ENCODE measurements at regions not wholly inside any gene's neighbourhood (a gene's known extent, or its start where the extent isn't known, plus 50 kb on each side); places are given as distances from the start of the nearest gene placed in this dataset.

- DNase-seq, result no peak
Observed at GRCh38 chr15:39471785-39472574, 108.9 kb upstream of the THBS1 start.

GRCh38 chr15:39472621-39473297 lies 108.1 kb upstream of the THBS1 start:
- DNase-seq, result no peak

DNA sequence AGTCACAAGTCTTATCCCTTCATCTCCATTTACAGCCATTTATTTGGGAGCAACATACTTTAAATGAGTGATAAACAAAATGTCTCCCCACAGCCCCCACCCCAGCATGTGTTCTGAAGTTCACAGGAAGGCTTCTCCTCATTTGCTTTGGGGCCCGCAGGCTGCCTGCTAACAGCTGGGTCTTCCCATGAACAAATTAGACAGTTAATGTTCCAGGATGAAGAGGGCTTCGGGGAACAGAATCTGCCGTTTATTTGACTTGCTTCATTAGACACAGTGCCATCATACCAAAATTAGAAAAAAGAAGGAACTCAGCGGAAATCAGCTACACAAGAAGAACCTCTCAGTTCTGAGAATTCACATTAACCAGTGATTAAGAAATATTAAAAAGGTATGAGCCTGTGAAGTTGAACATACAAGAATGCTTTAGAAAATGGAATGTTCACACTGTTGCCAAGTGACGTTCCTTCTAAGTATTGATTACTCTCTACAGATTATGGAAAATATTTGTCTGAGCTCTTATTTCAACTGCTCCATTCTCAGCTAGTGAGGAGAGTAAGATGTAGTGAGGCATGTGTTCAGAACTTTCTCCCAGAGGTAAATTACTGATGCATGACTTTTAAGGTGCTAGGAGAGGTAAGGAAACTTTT lies 107.5 kb upstream of the THBS1 start:
- no peak for DNase-seq

DNA sequence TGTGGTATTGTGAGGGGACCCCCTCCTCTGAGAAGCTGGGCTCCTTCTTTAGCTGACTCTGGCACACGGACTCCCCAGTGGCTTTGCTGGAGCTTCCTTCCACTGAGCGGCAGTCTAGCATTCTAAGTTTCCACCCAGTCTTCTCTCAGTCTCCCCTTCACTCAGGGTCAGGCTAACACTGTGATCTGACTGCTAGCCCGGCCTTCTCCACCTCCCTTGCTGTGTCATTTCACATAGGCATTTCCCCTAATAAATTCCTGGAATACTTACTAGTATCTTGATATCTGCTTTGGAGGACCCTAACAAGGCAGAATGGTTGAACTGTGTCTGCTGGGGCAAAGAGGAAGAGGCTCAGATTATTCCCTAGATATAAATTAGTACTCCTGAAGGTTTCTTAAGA lies 106.2 kb upstream of the THBS1 start:
- DNase-seq, result no peak

GRCh38 chr15:39478996-39479395 lies 101.9 kb upstream of the THBS1 start:
- DNase-seq, result peak in 1 of 2 donors; percentile 8

GRCh38 chr15:39479911-39480310 lies 101.0 kb upstream of the THBS1 start:
- DNase-seq, result no peak

- no peak for DNase-seq
Observed at GRCh38 chr15:39482459-39482858, 98.4 kb upstream of the THBS1 start.

GRCh38 chr15:39486621-39487457 lies 94.0 kb upstream of the THBS1 start:
- DNase-seq, result no peak

GRCh38 chr15:39487458-39487735 lies 93.5 kb upstream of the THBS1 start:
- DNase-seq, result no peak

DNA sequence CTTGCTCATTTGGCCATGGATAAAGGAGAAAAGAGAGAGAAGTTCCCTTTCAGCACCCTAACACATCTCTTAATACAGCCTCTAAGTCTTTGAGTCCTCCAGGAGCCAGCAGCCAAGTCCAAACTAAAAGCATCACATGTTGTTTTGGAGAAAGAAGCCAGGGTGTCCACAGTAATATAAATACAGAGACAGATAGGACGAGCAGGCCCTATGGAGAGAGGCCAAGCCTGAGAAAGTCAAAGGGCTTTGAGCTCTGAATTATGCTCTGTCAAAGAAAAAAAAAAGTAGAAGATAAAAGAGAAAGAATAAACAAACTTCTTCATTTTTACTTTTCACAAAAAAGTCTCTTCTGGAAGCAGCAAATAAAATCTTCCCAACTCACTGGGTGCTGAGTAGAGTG lies 92.4 kb upstream of the THBS1 start:
- DNase-seq, result no peak

DNA sequence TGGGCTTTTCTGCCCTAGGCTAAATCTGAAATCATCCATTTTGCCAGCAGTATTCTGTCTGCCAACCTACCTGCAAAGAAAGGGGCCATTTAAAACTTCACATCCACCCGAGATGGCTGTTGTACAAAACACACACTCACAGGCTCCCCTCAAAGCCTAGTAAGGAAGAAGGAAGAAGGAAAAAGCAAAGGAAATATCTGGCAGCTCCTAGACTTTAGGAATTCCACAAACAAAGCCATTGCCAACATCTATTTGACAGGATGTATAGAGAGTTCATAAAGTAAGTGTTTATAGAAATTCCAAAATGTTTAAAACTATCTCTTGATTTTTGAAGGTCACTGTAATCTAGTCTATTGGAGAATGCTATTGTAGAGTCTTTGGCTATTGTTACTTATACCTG lies 91.9 kb upstream of the THBS1 start:
- no peak for DNase-seq

GRCh38 chr15:39491115-39491885 lies 89.6 kb upstream of the THBS1 start:
- no peak for DNase-seq

- DNase-seq, result no peak
Observed at GRCh38 chr15:39491886-39492490, 88.9 kb upstream of the THBS1 start.

DNA sequence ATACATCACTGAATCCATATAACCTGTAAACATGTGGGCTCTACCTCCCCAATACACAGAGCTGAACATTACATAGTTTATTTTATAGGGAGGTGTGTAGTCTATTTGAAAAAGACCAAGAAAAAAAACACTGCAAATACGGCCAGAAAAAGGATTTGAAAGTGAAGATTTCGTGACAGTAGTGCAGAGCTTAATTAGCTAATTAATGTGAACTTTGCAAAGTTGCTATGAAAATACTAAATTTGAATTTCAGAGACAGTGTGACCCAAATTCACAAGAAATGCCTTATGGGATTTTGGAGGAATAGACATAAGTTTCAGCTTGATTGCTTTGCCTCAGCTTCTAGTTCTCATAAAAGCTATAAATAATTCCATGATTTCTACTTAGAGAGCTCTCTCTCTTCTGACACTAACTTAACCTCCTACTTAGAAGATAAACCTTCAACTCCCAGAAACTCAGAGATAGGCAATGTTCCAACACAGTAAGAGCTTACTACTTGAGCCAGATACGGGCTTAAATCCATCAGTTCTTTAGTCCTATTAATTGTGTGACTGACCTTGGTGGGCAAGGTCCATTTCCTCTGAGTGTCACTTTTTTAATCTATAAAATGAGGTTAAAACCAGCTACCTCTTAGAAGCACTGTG lies 87.3 kb upstream of the THBS1 start:
- no peak for DNase-seq

- no peak for DNase-seq
Observed at GRCh38 chr15:39494462-39494861, 86.4 kb upstream of the THBS1 start.

- DNase-seq, result no peak
Observed at GRCh38 chr15:39495871-39496840, 84.7 kb upstream of the THBS1 start.

DNA sequence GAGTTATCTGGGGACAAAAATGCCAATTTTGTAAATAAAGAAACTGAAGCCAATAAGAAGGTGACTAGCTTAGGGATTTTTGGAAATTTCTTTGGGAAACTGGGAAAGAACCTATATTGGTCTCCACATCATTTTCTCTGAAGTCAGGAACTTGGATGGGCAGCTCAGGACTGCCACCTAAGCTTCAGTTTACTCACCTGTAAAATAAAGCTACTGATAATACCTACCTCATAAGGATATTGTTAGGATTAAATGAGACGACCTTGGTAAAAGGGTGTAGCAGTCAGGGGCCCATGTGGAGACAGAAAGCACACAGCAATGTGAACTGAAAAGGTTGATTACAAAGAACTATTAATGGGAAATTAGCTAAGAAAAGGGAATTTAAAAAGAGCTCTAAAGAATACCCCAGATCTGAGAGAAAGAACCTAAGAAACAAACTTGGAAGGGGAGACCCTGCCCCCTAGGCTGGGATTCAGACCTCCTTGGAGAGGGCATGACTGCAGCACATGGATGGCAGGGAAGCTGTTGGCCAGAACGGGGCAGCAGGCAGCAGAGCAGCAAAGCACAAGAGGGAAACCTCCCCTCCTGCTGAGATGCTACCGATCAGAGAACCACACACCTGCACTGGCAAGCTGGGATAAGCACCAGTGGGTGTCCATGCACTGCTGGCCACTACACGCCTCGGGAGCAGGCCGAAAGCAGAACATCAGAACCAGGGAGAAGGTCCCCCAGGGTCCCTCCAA lies 83.7 kb upstream of the THBS1 start:
- no peak for DNase-seq

DNA sequence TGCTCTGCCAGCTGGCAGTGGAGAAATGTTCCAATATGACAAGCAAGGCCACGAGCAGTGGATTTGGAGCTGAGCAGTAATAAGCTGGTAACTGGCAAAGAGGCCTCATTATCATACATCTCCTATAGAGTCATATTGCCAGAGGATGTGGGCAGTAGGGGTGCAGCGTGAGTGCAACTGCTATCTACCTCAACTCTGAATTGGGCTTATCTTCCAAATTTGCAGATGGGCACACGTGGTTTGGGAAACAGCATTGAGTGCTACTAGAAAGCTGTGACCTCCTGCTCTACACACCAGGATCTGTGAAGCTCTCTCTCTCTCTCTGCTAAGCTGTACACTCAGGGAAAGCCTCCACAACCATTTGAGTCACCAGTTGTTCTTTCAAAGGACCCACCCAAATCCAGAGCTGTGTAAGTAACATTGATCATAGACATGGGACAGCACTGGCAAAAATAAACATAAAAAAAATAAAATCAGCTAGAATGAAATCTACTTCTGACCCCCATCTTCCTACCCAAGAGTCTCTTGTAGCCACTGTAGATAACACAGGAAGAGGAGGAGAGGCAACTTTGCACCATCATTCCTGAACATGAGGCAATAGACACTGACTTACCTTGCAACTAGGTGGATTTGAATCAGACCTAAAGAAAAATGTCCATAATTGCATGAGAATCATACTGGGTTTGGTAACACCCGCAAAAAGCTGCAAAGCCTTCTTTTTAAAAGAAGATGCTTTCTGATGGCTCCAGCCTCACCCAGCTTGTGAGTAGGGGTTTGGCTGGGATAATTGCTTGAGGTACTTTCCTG lies 82.9 kb upstream of the THBS1 start:
- DNase-seq, result no peak

DNA sequence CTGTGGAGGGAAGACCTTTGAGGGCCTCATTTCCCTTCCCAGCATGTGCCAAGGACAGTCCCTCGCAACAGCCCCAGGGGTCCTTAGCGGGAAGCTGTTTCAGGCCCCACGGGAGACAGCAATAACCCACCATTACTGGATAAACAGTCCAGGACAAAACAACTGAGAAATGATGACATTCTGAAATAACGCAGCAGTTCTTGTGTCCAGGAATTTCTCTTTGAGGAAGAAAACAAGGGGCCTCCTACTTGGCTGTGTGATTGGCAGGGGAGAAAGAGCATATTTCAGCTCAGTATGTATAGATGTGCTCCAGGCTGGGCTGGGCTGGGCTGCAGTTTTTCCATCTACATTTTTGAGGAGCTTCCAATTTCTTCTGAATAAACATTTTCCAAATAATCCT lies 82.2 kb upstream of the THBS1 start:
- no peak for DNase-seq
